ENCODE measurements at regions not wholly inside any gene's neighbourhood (a gene's known extent, or its start where the extent isn't known, plus 50 kb on each side); places are given as distances from the start of the nearest gene placed in this dataset.

- dilution Hi-C loops (cut with MboI; ENCODE audit: extremely low pct_ligation_motif_present, low sequenced_read_pairs) (no loop called here), intact Hi-C loops (cut with micrococcal nuclease) (no loop called here)
- H3K36me3 ChIP-seq (ENCODE audit: control insufficient read depth in 2 of 2, extremely low read depth in 1 of 2, insufficient read depth in 2 of 2, low read length in 2 of 2), result no peaks in the 10 kb centered on the region
- no peak overlapping the region for H3K4me3 ChIP-seq (replicated peaks in 1 of 3; ENCODE audit: insufficient read depth in 1 of 3, low read depth in 1 of 3, low read length in 3 of 3)
- H2AFZ ChIP-seq (ENCODE audit: low read depth, low read length), result no peak overlapping the region
- POLR2A ChIA-PET, result no interaction called here
- H3K27me3 ChIP-seq (ENCODE audit: control insufficient read depth in 2 of 2, insufficient read depth in 2 of 2, low read length in 2 of 2), result no peaks in the 10 kb centered on the region
- CTCF ChIA-PET, result no interaction called here
- no peaks in the 10 kb centered on the region for H3K4me1 ChIP-seq (ENCODE audit: control insufficient read depth, extremely low read depth, insufficient read depth, low read length)
- TF ChIP-seq EZH2 (IDR thresholded peaks at IDR 0.05; ENCODE audit: borderline replicate concordance, low read depth, low read length, severe bottlenecking) (no peak), CTCF (IDR thresholded peaks at IDR 0.05; ENCODE audit: extremely low read depth in 1 of 2, insufficient read depth in 1 of 2, low read depth in 1 of 2, low read length in 2 of 2) (no peak), GATA2 (IDR thresholded peaks at IDR 0.05; ENCODE audit: insufficient read depth, insufficient read length, low read depth, low read length) (no peak), JUN (IDR thresholded peaks at IDR 0.05; ENCODE audit: borderline replicate concordance, insufficient read depth, insufficient read length, low read depth) (no peak), FOS (IDR thresholded peaks at IDR 0.05; ENCODE audit: borderline replicate concordance, insufficient read depth, low read length) (no peak), POLR2AphosphoS5 (IDR thresholded peaks at IDR 0.05; ENCODE audit: insufficient read depth, low read depth, low read length) (no peak), MYC (IDR thresholded peaks at IDR 0.05; ENCODE audit: low read depth, low read length) (no peak), POLR2A (IDR thresholded peaks at IDR 0.05; ENCODE audit: low read depth, low read length) (no peak)
- TF ChIP-seq, protein P1, sequence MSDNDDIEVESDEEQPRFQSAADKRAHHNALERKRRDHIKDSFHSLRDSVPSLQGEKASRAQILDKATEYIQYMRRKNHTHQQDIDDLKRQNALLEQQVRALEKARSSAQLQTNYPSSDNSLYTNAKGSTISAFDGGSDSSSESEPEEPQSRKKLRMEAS (IDR thresholded peaks at IDR 0.05; ENCODE audit: insufficient read depth, insufficient read length), result no peak
- FAIRE-seq, result no peak
- no peaks in the 10 kb centered on the region for H4K20me1 ChIP-seq (replicated peaks; ENCODE audit: control insufficient read depth, extremely low read depth, insufficient read depth, low read length)
- no peak for DNase-seq (ENCODE audit: low read depth, low spot score)
- H3K9me1 ChIP-seq (replicated peaks; ENCODE audit: control insufficient read depth, extremely low read depth, insufficient read depth, low read length), result no peaks in the 10 kb centered on the region
- H3K27ac ChIP-seq (ENCODE audit: insufficient read depth, low read depth, low read length), result no peak overlapping the region
- no TSS peak for BruUV-seq (replicated peaks)
- H3K9ac ChIP-seq (replicated peaks; ENCODE audit: extremely low read depth, insufficient read depth, low read length), result no peak overlapping the region
- peaks cover 7% of the 10 kb centered on the region for H3K9me3 ChIP-seq (replicated peaks; ENCODE audit: control insufficient read depth, insufficient read depth, low read length)
- H3K4me2 ChIP-seq (ENCODE audit: insufficient read depth, low read length), result no peak overlapping the region
- H3K79me2 ChIP-seq (ENCODE audit: control insufficient read depth, insufficient read depth, low read length), result no peaks in the 10 kb centered on the region
Observed at GRCh38 chr12:115680967-115681366, 596.5 kb downstream of the MED13L start.

All from endothelial cell of umbilical vein (primary cell).